ELR (cell line): ENCODE measurements at regions not wholly inside any gene's neighbourhood (a gene's known extent, or its start where the extent isn't known, plus 50 kb on each side); places are given as distances from the start of the nearest gene placed in this dataset.
"Not testable (repeated sequence)": the region's sequence is repeated elsewhere in the genome, so short reads cannot be mapped to it uniquely, and the experiment has no call there.

ENCODE experiments used
- DNase-seq: peaks from one replicate; pipeline ENCODE4 v3.0.0-alpha.2; 2015; ENCODE audit warnings: low read depth

DNA sequence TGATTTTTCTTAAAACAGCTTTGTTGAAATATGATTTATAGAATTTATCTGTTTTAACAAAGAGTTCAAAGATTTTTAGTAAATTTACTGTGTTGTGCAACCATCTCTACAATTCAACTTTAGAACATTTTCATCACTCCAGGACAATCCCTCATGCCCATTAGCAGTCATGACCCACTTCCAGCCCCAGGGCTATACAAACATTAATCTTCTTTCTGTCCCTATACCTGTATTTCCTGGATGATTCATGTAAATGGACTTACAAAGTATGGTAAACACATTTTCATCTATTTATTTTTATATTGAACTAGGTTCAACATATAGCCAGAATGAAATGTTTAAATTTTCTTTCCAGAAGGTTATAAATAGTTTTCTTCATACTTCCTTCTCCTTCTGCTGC is 127.8 kb upstream of the CCDC180 start:
- no peak for DNase-seq

DNA sequence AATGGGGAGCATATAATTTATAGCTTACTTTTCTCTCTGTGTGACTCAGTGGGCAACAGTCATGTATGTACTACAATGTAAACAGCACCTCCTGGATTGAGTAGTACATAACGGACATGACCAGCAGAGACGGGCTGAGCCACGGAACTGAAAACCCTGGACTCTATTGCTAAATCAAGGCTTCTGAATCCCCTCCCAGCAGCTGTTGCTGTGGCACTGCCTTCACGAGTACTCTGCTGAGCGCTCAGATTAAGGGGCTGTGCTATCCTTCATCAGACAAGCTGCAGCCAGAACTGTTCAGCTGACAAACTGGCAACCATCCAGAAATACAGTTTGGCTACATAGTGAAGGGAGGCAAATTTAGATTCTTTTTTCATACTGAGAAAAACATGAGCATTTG is 131.3 kb upstream of the CCDC180 start:
- no peak for DNase-seq

DNA sequence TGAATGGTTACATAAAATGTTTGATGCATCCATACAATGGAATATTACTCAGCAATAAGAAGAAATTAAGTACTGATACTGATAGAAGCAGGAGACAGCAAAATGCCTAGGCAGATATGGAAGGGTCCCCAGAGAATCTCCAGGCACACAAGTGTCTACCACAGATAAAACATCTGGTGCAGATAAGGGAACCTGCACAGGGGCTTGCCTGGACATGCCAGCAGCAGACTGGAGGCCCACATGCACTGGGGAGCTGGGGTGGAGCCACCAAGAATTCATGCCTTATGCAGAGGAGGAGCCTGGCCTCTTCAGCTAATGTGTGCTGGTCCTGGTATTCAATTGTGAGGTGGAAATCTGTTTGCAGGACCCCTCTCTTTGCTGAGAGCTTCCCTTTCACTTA is 129.2 kb upstream of the CTSV start:
- DNase-seq = not testable (repeated sequence)

DNA sequence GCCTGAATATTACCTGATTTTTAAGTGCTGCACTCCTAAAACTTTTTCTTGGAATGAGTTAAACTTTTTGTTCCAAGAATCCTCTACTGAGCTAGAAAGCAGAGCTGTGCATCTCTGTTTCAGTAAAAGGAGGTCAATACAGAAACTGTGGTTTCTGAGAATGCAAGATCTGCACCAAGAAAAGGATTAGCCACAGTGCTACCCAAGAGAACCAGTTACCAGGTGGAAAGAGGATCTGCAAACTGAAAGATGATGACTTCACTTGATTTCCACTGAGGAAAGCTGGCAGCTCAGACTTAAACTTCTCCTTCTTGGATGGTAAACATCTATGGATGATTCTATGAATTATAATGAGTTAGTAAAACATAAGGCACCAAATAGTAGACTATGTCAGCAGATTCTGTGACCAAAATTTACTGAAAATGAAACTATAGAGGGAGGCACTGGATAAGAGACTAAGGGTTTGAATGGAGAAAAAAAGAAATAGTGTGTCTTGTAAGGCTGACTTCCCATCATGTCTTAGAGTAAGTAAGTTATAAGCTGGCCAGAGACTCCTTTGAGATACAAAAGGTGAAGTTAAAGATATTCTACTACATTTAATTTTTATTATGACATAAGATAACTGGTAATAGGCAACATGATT is 127.7 kb upstream of the CTSV start:
- not testable (repeated sequence) for DNase-seq

GRCh38 chr9:97160255-97160654 is 121.3 kb upstream of the CTSV start:
- DNase-seq = no peak

DNA sequence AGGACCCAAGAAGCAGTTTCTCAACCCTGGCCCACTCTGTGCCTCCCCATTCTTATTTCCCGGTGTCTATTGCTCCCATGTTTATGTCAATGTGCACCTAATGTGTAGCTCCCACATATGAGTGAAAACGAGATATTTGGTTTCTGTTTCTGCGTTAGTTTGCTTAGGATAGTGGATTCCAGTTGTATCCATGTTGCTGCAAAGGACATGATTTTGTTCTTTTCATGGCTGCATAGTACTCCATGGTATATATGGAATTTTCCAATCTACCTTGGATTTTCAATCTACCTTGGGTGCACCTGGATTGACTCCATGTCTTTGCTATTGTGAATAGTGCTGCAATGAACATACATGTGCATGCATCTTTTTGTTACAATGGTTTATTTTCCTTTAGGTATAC is 119.8 kb upstream of the CTSV start:
- DNase-seq = not testable (repeated sequence)

GRCh38 chr9:97155441-97155840 is 116.5 kb upstream of the CTSV start:
- DNase-seq = not testable (repeated sequence)

GRCh38 chr9:97153967-97154366 is 115.0 kb upstream of the CTSV start:
- DNase-seq = no peak

GRCh38 chr9:97153160-97153559 is 114.2 kb upstream of the CTSV start:
- not testable (repeated sequence) for DNase-seq

- not testable (repeated sequence) for DNase-seq
Measured at GRCh38 chr9:97150471-97150870, 111.5 kb upstream of the CTSV start.

- DNase-seq = not testable (repeated sequence)
Measured at GRCh38 chr9:97148428-97148827, 109.5 kb upstream of the CTSV start.

- not testable (repeated sequence) for DNase-seq
Measured at GRCh38 chr9:97145680-97146079, 106.7 kb upstream of the CTSV start.

DNA sequence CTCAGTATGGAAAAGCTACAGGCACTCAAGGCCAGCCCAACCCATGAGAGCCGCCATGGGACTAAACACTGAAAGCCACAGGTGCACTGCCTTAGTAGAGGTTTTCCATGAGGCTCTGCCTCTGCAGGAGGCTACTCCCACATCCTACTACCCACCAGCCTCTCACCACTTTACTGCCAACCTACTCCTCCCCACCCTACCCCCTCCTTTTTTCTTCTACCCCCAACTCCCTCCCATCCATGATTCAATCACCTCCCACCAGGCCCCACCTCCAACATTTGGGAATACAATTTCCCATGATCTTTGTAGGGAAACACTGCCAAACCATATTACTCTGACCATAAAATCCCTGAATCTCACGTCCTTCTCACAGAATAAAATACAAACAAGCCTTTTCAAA is 101.6 kb upstream of the CTSV start:
- DNase-seq = no peak

- DNase-seq = no peak
Measured at GRCh38 chr9:97136421-97136820, 97.5 kb upstream of the CTSV start.

GRCh38 chr9:97133966-97134365 is 95.0 kb upstream of the CTSV start:
- DNase-seq = not testable (repeated sequence)

DNA sequence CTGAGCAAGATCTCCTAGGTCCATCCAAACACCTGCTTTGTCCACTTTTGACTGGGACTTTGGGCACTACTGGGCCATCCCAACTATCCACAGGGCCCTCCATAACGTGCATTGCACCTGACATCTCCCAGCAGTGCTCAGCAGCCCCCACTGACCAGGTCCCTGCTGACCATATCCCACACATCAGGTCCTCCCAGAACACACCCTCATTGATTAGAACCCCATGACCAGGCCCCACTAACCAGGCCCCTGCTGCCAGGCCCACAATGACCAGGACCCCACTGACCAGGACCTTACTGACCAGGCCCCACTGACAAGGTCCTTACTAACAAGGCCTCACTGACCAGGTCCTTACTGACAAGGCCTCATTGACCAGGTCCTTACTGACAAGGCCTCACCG is 93.9 kb upstream of the CTSV start:
- DNase-seq = no peak

DNA sequence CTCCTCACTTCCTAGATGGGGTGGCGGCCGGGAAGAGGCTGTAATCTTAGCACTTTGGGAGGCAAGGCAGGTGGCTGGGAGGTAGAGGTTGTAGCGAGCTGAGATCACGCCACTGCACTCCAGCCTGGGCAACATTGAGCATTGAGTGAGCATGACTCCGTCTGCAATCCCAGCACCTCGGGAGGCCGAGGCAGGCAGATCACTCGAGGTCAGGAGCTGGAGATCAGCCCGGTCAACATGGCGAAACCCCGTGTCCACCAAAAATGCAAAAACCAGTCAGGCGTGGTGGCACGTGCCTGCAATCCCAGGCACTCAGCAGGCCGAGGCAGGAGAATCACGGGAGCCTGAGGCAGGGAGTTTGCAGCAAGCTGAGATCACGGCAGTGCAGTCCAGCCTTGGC is 91.9 kb upstream of the CTSV start:
- not testable (repeated sequence) for DNase-seq

- not testable (repeated sequence) for DNase-seq
Measured at GRCh38 chr9:97130387-97130786, 91.4 kb upstream of the CTSV start.

DNA sequence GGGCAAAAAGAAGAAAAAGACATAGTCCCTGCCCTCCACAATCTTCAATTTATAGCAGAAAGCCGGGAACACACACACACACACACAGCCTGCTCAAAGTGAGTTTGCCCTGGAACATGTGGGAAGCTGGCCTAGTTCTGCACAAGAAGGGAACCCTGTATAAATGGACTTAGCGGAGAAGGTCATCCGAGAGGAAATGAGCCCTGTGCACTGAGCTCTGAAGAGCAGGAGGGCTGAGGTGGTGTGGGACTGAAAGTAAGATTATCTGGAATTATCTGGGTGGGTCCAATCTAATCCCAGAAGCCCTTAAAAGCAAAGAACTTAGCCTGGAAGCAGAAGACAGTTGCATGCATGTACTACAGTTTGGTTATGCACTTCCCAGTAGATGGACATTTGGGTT is 90.0 kb upstream of the CTSV start:
- DNase-seq = no peak

- no peak for DNase-seq
Measured at GRCh38 chr9:97124256-97124655, 85.3 kb upstream of the CTSV start.

DNA sequence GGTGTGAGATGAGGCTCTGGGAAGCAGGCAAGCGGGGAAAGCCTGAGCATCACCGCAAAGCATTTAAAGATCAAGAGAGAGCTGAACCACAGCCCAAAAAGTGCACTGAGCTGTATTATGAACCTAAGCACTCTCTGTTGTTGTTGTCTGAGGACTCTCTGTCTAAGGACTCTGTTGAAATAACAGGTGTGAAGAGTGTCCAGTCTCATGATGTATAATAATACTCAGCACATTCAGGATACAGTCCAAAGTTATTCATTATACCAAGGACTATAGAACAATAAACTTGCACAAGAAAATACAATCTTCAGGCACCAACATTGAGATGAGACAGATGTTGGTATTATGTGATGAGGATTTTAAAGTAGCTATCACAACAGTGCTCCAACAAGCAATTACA is 71.8 kb upstream of the CTSV start:
- no peak for DNase-seq

DNA sequence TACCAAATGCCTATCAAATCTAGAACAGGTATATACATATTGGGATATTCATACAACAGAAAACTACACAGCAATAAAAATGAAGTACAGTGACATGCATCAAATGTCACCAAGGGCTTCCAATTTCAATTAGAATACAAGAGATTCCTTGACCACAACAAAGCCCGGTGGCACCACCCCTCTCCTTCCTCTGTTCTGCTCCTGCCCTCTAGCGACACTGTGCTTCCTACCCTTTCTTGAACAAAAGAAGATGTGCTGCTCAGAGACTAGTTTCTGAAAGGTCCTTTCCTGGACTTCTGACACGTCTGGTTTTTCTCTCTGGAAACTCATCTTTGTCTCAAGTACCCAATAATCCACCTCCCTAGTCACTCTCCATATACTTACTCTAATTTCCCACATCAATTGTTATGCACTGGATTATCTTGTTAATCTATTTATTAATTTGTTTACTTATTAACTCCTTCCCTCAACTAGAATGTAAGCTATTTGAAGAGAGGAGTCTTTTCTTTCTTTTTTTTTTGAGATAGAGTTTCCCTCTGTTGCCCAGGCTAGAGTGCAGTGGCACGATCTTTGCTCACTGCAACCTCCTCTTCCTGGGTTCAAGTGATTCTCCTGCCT is 70.4 kb upstream of the CTSV start:
- peak; percentile 63 for DNase-seq

GRCh38 chr9:97105220-97105619 is 66.3 kb upstream of the CTSV start:
- DNase-seq = peak; percentile 23
